Omental fat pad (tissue), 3 donors: ENCODE measurements at regions not wholly inside any gene's neighbourhood (a gene's known extent, or its start where the extent isn't known, plus 50 kb on each side); places are given as distances from the start of the nearest gene placed in this dataset.

Source experiments
- ATAC-seq: fragments of 150-250 bp; one replicate; pipeline ENCODE4 v1.9.1; 2016; ENCODE audit warnings: mild to moderate bottlenecking, moderate library complexity; ENCODE audit not compliant: low FRiP score
- DNase-seq: peaks from one replicate; pipeline ENCODE4 v3.0.0-alpha.2; 2019; ENCODE audit warnings: low spot score
- TF ChIP-seq, protein P1 (sequence below), 3 donors: fragments of 450-650 bp; IDR thresholded peaks; one replicate each; pipeline ENCODE4 v1.5.1; 2016 to 2017; ENCODE audit warnings: antibody characterized with exemption in 3 of 3, mild to moderate bottlenecking in 3 of 3, moderate library complexity in 2 of 3

DNA sequence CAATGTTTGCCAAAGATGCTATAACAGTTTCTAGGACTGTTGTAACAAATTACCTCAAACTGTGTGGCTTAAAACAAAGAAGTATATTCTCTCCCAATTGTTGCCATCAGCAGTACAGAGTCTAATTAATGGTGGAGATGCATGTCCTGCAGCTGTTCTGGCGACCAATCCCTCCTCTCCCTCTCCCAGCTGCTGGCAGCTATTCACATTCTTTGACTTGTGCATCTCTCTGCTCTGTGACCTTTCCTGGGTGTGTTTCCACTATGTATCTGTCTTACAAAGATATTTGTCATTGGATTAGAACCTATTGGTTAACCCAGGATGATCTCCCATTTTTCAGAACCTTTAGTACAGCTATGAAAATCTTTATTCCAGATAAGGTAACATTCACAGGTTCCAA is 561.7 kb upstream of the POM121L12 start:
- no peak for ATAC-seq
- TF ChIP-seq, protein P1, sequence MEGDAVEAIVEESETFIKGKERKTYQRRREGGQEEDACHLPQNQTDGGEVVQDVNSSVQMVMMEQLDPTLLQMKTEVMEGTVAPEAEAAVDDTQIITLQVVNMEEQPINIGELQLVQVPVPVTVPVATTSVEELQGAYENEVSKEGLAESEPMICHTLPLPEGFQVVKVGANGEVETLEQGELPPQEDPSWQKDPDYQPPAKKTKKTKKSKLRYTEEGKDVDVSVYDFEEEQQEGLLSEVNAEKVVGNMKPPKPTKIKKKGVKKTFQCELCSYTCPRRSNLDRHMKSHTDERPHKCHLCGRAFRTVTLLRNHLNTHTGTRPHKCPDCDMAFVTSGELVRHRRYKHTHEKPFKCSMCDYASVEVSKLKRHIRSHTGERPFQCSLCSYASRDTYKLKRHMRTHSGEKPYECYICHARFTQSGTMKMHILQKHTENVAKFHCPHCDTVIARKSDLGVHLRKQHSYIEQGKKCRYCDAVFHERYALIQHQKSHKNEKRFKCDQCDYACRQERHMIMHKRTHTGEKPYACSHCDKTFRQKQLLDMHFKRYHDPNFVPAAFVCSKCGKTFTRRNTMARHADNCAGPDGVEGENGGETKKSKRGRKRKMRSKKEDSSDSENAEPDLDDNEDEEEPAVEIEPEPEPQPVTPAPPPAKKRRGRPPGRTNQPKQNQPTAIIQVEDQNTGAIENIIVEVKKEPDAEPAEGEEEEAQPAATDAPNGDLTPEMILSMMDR (IDR thresholded peaks at IDR 0.05): no peak
- no peak for DNase-seq

DNA sequence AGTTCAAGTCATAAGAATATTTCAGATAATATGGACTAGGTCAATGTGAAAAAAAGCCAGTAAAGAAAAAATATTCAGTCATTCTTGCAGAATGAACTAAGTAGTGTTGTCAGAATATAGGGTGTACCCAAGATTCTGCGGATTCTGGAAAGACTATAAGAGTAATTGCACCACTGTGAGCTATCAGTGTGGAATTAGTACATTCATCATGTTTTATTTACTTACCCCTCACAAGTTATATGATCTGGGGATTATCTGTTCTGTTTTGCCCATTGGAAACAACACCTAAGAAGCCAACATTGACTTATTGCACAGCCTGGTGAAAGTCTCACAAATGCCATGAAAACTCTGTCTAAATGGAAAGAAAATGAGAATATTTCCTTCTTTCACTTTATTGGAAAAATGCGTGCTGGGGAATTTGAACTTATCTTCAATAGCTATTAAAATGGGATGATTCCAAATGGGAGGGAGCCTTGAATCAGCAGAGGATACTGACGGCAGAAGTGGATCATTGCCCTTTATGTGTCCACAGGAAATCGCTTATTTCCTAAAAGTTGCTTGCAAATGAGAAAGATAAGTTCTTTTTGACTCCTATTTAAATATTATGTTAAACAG is 563.3 kb upstream of the POM121L12 start:
- TF ChIP-seq, protein P1 (IDR thresholded peaks at IDR 0.05): no peak
- no peak for DNase-seq
- no peak for ATAC-seq

GRCh38 chr7:52465216-52465615 is 570.2 kb upstream of the POM121L12 start:
- no peak for ATAC-seq
- TF ChIP-seq, protein P1 (IDR thresholded peaks at IDR 0.05): no peak
- DNase-seq: no peak

- TF ChIP-seq, protein P1 (IDR thresholded peaks at IDR 0.05): no peak
- ATAC-seq (no peak), DNase-seq (no peak)
Measured at GRCh38 chr7:52463341-52463740, 572.1 kb upstream of the POM121L12 start.

- TF ChIP-seq, protein P1 (IDR thresholded peaks at IDR 0.05): no peak
- no peak for DNase-seq
- ATAC-seq: no peak
Measured at GRCh38 chr7:52462474-52462873, 573.0 kb upstream of the POM121L12 start.

DNA sequence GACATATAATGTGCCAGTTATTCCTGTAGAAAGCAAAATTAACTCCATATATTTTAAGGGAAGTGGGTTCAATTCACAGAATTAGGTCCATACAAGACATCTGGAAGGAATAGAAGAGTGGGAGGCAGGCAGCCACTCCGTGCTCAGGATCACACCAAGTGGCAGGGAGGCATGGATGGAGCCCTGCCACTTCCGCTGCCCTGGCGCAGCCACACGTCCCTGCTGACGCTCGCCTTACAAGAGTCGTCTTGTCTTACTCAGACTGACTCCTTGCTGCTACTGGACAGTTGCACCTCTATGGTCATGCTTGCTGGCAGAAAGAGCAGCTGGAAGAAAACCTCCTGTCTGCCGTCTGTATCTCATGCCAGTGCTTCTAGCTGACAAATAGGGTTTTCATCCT is 579.9 kb upstream of the POM121L12 start:
- TF ChIP-seq, protein P1 (IDR thresholded peaks at IDR 0.05): no peak
- DNase-seq: no peak

DNA sequence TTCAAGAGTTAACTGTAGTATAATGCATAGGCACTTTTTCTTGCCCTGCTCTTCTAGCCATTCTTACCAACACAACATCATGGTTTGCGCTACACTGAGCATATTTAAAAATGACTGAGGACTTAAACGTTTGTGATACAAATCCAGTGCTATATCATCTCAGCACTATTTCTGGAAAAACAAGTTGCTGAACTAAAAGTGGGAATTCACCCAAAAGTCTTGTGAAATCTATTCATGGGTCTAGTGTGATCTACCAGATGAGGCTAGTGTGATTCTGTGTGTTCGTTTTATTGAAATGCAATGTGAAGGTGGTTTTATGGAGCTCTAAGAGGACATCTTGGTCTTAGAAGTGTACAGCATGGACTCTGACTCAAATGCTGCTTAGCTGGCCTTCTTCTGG is 584.6 kb upstream of the POM121L12 start:
- TF ChIP-seq, protein P1 (IDR thresholded peaks at IDR 0.05): no peak
- DNase-seq (no peak), ATAC-seq (no peak)

More for the DNA sequence above, 579.9 kb upstream of the POM121L12 start:
- no peak for ATAC-seq
